WI38 (cell line): ENCODE measurements at regions not wholly inside any gene's neighbourhood (a gene's known extent, or its start where the extent isn't known, plus 50 kb on each side); places are given as distances from the start of the nearest gene placed in this dataset.

Source experiments
- H3K4me3 ChIP-seq: 2 replicates; pipeline ENCODE4 v1.5.1; 2011; ENCODE audit warnings: low read depth, mild to moderate bottlenecking, control low read depth, low read length
- CTCF ChIP-seq: IDR thresholded peaks from 2 replicates; pipeline ENCODE4 v1.5.1; 2012; ENCODE audit warnings: low read depth, mild to moderate bottlenecking, control low read depth, low read length

DNA sequence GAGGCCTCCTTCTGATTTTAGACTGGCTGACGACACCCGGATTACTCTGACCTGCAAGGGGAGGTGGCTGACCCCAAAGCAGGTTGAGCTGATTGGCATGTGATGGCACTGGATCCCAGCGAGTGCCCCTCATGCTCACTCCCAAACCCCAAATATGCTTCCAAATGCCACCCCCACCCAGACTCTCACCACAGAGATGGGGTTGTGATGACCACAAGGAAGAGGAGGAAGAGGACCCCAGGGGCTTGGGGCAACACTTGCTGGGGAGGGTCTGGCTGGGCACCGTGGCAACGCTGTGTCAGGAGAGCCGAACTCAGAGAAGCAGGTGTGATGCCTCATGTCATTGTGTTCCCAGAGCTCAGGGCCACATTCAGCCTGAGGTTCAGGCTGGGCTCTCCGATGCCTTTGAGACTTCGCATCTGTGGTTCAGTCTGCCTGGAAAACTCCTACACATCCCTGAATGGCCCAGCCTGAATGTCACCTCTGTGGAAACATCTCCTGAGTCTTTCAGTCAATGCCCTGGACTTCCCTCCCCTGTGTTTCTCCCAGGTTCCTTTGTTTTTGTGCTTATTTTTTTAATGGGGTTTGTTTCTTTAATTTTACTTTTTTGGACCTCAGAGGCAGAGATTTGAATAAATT, 169.1 kb upstream of the PMEPA1 start:
- TF ChIP-seq CTCF = no peak

GRCh38 chr20:57877995-57878394, 168.2 kb upstream of the PMEPA1 start:
- no peak overlapping the region for H3K4me3 ChIP-seq
- no peak for TF ChIP-seq CTCF

More for the DNA sequence above, 169.1 kb upstream of the PMEPA1 start:
- H3K4me3 ChIP-seq = no peak overlapping the region

DNA sequence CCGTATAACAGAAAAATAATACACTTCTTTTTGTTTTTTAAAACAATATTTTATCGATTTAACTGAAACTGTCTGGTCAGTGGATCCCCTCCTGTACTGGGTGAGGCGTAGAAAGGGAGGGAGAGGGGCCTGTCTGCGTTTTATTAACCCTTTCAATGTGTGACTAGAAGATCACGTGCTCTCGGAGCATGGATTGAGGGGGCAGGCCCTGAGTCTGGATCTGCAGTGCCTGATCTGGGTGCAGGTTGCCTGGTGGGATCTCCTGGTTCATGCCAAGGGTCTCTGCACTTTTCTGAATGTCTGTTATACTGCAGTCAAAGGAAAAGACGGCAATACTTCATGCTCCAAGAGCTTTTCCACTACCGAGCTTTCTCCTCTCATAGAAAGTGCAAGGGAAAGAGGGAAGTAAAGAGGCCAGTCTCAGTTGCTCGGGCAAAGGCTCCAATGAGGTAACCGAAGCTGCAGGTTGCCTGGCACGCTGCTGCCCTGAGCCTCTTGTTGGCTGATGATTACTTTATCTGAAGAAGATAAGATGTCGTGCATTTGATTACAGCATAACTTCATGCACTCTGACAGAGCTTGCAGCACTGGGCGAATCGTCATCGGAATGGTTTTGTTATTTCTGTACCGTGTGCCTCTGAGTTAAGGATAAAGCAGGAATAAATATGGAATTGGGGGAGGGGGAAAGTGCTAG, 167.5 kb upstream of the PMEPA1 start:
- no peak for TF ChIP-seq CTCF
- no peak overlapping the region for H3K4me3 ChIP-seq

- TF ChIP-seq CTCF = no peak
Observed at GRCh38 chr20:57876163-57876562, 166.3 kb upstream of the PMEPA1 start.

DNA sequence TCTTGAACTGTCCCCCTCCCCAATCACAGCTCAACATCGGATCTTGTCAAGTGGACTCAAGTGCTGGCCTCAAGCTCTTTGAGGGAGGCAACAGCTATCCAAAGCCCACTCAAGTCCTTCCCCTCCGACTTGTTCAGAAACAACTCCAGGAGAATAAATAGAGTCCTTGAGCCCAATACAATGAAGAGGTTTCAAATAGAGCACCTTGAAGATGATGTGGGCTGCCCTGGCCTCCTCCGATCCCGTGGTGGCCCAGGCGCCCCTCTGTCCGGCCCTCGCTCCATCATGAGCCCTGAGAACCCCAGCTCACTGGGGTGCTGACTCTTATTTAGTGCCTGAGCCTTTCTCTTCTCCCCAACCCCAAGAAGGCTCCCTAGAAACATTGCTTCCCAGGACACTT, 164.3 kb upstream of the PMEPA1 start:
- TF ChIP-seq CTCF = no peak
- H3K4me3 ChIP-seq = no peak overlapping the region

More at GRCh38 chr20:57876163-57876562, 166.3 kb upstream of the PMEPA1 start:
- no peak overlapping the region for H3K4me3 ChIP-seq

DNA sequence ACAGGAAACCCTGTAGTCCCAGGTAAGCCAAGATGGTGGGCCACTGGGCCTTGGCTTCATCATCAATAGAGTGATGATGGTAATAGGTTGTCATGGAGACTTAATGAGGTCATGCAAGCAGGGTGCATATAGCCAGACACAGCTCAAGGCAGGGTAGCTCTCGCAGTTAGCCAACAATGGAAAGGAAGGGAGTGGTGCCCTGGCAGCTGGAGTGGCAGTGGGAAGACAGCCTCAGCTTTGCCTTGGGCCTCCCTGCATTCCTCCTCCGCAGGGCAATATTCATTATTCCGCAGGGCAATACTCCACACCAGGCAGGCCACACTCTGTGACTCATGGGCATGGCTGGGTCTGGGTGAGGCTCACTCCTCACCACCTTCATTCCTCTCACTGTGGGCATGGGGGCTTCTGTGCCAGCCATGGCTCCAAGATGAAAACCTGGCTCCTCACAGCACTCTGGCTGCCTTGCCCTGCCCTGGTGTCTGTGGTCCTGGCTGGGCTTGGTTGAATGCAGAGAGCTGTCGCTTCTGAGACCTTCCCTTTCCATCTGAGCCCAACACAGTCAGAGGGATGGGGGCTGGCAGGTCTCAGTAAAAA, 163.1 kb upstream of the PMEPA1 start:
- no peak for TF ChIP-seq CTCF

DNA sequence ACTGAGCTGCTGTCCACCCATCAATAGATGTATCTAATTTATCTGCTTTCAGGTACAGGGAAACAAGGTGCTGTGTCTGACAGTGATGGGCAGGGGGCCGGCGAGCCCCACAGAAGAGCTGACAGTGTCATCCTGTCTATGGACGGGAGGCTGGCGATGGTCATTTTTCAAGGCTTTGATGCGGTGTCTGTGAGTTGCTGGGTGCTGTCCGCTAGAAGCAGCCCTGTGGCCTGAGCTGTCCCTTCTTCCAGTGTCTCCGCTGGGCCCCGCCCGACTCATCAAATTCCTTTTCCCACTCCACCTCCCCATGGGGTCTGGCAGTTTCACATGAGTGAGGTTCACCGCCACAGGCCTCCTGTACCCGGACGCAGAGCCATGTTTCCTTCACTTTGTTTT, 161.4 kb upstream of the PMEPA1 start:
- no peak for TF ChIP-seq CTCF
- no peak overlapping the region for H3K4me3 ChIP-seq

More for the DNA sequence above, 163.1 kb upstream of the PMEPA1 start:
- no peak overlapping the region for H3K4me3 ChIP-seq
